Nephron (organoid): ENCODE measurements at regions not wholly inside any gene's neighbourhood (a gene's known extent, or its start where the extent isn't known, plus 50 kb on each side); places are given as distances from the start of the nearest gene placed in this dataset.

Source experiments
- H3K27ac Mint-ChIP-seq, 3 experiments: 2 replicates each; pipeline ENCODE4 v1.8.0; 2020; ENCODE audit warnings: mixed read lengths in 3 of 3, mild to moderate bottlenecking in 2 of 3, moderate library complexity in 1 of 3
- H3K27me3 Mint-ChIP-seq: 2 replicates; pipeline ENCODE4 v1.8.0; 2021; ENCODE audit warnings: low read depth, mild to moderate bottlenecking, moderate library complexity, mixed read lengths
- H3K36me3 Mint-ChIP-seq: 2 replicates; pipeline ENCODE4 v1.8.0; 2020; ENCODE audit warnings: low read depth, mixed read lengths
- H3K4me1 Mint-ChIP-seq: 2 replicates; pipeline ENCODE4 v1.8.0; 2020; ENCODE audit warnings: mixed read lengths
- H3K4me3 Mint-ChIP-seq, 3 experiments: 2 replicates each; pipeline ENCODE4 v1.8.0; 2020; ENCODE audit warnings: mild to moderate bottlenecking in 3 of 3, mixed read lengths in 3 of 3, moderate library complexity in 2 of 3
- H3K9me3 Mint-ChIP-seq: 2 replicates; pipeline ENCODE4 v1.8.0; 2020; ENCODE audit warnings: mixed read lengths
- CTCF ChIP-seq, 3 experiments: fragments of 200-600 bp; sonication (generic); IDR thresholded peaks; one replicate each; pipeline ENCODE4 v1.5.0; 2021; ENCODE audit warnings: antibody characterized with exemption in 3 of 3; ENCODE audit not compliant: unreplicated experiment in 3 of 3

- H3K4me1 Mint-ChIP-seq, result peaks cover 4% of the 10 kb centered on the region
- H3K27ac Mint-ChIP-seq, result peak overlapping the region in 2 of 3 experiments; percentile 56 to 84
- no peaks in the 10 kb centered on the region for H3K36me3 Mint-ChIP-seq
- no peaks in the 10 kb centered on the region for H3K9me3 Mint-ChIP-seq
- no peak for TF ChIP-seq CTCF (IDR thresholded peaks at IDR 0.05; ENCODE audit: unreplicated experiment in 3 of 3)
- H3K27me3 Mint-ChIP-seq, result no peaks in the 10 kb centered on the region
- H3K4me3 Mint-ChIP-seq, result no peak overlapping the region
Observed at GRCh38 chr10:80894797-80895467, 357.2 kb downstream of the SH2D4B start.

DNA sequence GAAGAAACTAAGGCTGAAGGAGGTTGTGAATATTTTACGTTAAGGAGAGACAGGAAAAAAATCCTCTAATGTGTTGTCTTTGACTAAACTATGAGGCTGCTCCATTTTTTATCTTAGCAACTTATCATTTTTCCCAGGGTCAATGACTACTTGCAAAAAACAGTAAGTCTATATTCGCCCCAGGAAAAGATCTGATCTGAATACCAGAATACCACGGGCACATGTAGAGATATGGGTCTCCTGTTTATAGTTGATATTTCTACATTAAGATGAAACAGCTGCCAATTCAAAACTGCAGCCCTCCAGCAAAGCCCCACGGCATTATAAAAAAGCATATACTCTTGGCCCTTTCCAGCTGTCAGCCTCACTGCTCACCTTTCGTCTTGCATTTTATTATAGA, 358.4 kb downstream of the SH2D4B start:
- Mint-ChIP-seq H3K27ac (no peak overlapping the region), H3K9me3 (no peaks in the 10 kb centered on the region), H3K36me3 (no peaks in the 10 kb centered on the region), H3K4me1 (peaks cover 4% of the 10 kb centered on the region), H3K27me3 (no peaks in the 10 kb centered on the region), H3K4me3 (no peak overlapping the region)
- TF ChIP-seq CTCF (IDR thresholded peaks at IDR 0.05; ENCODE audit: unreplicated experiment in 3 of 3), result no peak

- Mint-ChIP-seq H3K9me3 (no peaks in the 10 kb centered on the region), H3K27me3 (no peaks in the 10 kb centered on the region)
Observed at GRCh38 chr10:80896959-80897358, 359.3 kb downstream of the SH2D4B start.

GRCh38 chr10:80900661-80901060, 363.0 kb downstream of the SH2D4B start:
- Mint-ChIP-seq H3K36me3 (no peaks in the 10 kb centered on the region), H3K4me3 (no peak overlapping the region), H3K27ac (no peak overlapping the region), H3K9me3 (no peaks in the 10 kb centered on the region), H3K4me1 (no peaks in the 10 kb centered on the region), H3K27me3 (peaks cover 3% of the 10 kb centered on the region)
- TF ChIP-seq CTCF (IDR thresholded peaks at IDR 0.05; ENCODE audit: unreplicated experiment in 3 of 3), result no peak

More at GRCh38 chr10:80896959-80897358, 359.3 kb downstream of the SH2D4B start:
- Mint-ChIP-seq H3K36me3 (no peaks in the 10 kb centered on the region), H3K4me3 (no peak overlapping the region), H3K27ac (peak overlapping the region in 1 of 3 experiments; percentile 3), H3K4me1 (peaks cover 4% of the 10 kb centered on the region)
- no peak for TF ChIP-seq CTCF (IDR thresholded peaks at IDR 0.05; ENCODE audit: unreplicated experiment in 3 of 3)

GRCh38 chr10:80908611-80909010, 370.9 kb downstream of the SH2D4B start:
- Mint-ChIP-seq H3K36me3 (no peaks in the 10 kb centered on the region), H3K9me3 (no peaks in the 10 kb centered on the region), H3K27me3 (peaks cover 11% of the 10 kb centered on the region), H3K4me3 (no peak overlapping the region), H3K27ac (peak overlapping the region; percentile 68 to 91 (median 88)), H3K4me1 (peaks cover 11% of the 10 kb centered on the region)
- TF ChIP-seq CTCF (IDR thresholded peaks at IDR 0.05; ENCODE audit: unreplicated experiment in 3 of 3), result no peak

DNA sequence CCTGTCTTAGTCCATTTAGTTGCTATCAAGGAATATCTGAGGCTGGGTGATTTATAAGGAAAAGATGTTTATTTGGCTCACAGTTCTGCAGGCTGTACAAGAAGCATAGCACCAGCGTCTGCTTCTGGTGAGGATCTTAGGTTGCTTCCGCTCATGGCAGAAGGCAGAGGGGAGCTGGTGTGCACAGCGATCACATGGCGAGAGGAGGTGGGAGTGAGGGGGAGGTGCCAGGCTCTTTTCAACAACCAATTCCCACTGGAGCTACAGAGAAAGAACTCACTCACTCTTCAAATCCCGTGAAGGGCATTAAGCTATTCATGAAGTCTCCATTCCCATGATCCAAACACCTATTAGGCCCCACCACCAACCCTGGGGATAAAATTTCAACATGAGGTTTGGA, 371.6 kb downstream of the SH2D4B start:
- Mint-ChIP-seq H3K4me1 (peaks cover 11% of the 10 kb centered on the region), H3K27ac (peak overlapping the region; percentile 62 to 91 (median 68)), H3K27me3 (peaks cover 11% of the 10 kb centered on the region), H3K36me3 (no peaks in the 10 kb centered on the region), H3K4me3 (no peak overlapping the region), H3K9me3 (no peaks in the 10 kb centered on the region)
- no peak for TF ChIP-seq CTCF (IDR thresholded peaks at IDR 0.05; ENCODE audit: unreplicated experiment in 3 of 3)
